ENCODE measurements at regions not wholly inside any gene's neighbourhood (a gene's known extent, or its start where the extent isn't known, plus 50 kb on each side); places are given as distances from the start of the nearest gene placed in this dataset.

DNA sequence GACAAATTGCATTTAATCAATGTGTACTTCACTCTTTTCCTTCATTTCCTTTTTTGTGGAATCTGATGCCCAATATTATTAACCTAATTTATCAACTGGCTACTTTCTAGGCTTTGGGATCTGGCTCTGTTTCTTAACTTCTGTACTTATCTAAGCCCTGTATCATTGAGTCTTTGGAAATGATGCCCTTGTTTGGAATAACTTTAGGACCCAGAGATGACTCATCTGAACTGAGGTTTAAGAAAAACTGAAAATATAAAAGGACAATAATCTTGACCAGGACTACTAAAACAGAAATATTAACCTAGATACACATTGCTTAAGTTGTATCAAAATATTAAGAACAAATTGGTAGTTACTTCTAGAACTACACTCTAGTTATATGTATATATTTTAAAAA, 600.8 kb downstream of the CPS1 start:
- Histone ChIP-seq H3K27ac (ENCODE audit: low read depth in 1 of 2, low read length in 2 of 2) (no peak overlapping the region), H3K9me3 (ENCODE audit: control insufficient read depth in 4 of 4, low read length in 3 of 4) (no peaks in the 10 kb centered on the region), H3K4me3 (ENCODE audit: low read depth in 1 of 3, low read length in 3 of 3) (no peak overlapping the region), H3K9ac (ENCODE audit: low read depth in 1 of 2, low read length in 2 of 2) (no peak overlapping the region), H3K27me3 (ENCODE audit: control insufficient read depth in 4 of 4, insufficient read depth in 4 of 4, low read length in 3 of 4) (no peaks in the 10 kb centered on the region), H3K36me3 (ENCODE audit: control insufficient read depth in 4 of 4, insufficient read depth in 3 of 4, low read depth in 1 of 4, low read length in 3 of 4) (no peaks in the 10 kb centered on the region), H3K4me1 (ENCODE audit: control insufficient read depth in 4 of 4, insufficient read depth in 4 of 4, low read length in 3 of 4) (no peaks in the 10 kb centered on the region)
- DNase-seq (ENCODE audit: low spot score), result no peak
- TF ChIP-seq ATF3 (IDR thresholded peaks at IDR 0.05) (no peak), SP1 (IDR thresholded peaks at IDR 0.05) (no peak), GABPA (IDR thresholded peaks at IDR 0.05 in 1 of 2, conservative IDR thresholded peaks at IDR 0.05 in 1 of 2) (no peak), HNF4A (conservative IDR thresholded peaks at IDR 0.05) (no peak), YY1 (IDR thresholded peaks at IDR 0.05) (no peak), FOXA1 (IDR thresholded peaks at IDR 0.05) (no peak), NR2F2 (IDR thresholded peaks at IDR 0.05) (no peak), RXRA (IDR thresholded peaks at IDR 0.05) (no peak), RAD21 (IDR thresholded peaks at IDR 0.05) (no peak), TAF1 (conservative IDR thresholded peaks at IDR 0.05) (no peak), FOXA2 (IDR thresholded peaks at IDR 0.05) (no peak), MAX (IDR thresholded peaks at IDR 0.05) (no peak), HNF4G (IDR thresholded peaks at IDR 0.05) (no peak), ZBTB33 (IDR thresholded peaks at IDR 0.05) (no peak), EGR1 (IDR thresholded peaks at IDR 0.05; ENCODE audit: low read depth in 2 of 2) (no peak), JUND (IDR thresholded peaks at IDR 0.05) (no peak), REST (IDR thresholded peaks at IDR 0.05) (no peak)
- TF ChIP-seq, protein P1, sequence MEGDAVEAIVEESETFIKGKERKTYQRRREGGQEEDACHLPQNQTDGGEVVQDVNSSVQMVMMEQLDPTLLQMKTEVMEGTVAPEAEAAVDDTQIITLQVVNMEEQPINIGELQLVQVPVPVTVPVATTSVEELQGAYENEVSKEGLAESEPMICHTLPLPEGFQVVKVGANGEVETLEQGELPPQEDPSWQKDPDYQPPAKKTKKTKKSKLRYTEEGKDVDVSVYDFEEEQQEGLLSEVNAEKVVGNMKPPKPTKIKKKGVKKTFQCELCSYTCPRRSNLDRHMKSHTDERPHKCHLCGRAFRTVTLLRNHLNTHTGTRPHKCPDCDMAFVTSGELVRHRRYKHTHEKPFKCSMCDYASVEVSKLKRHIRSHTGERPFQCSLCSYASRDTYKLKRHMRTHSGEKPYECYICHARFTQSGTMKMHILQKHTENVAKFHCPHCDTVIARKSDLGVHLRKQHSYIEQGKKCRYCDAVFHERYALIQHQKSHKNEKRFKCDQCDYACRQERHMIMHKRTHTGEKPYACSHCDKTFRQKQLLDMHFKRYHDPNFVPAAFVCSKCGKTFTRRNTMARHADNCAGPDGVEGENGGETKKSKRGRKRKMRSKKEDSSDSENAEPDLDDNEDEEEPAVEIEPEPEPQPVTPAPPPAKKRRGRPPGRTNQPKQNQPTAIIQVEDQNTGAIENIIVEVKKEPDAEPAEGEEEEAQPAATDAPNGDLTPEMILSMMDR (IDR thresholded peaks at IDR 0.05; ENCODE audit: low read depth, low read length, missing input control), result no peak

Measured in liver (tissue), 7 donors.